Breast epithelium (tissue), 4 donors: ENCODE measurements at regions not wholly inside any gene's neighbourhood (a gene's known extent, or its start where the extent isn't known, plus 50 kb on each side); places are given as distances from the start of the nearest gene placed in this dataset.
"Not testable (repeated sequence)": the region's sequence is repeated elsewhere in the genome, so short reads cannot be mapped to it uniquely, and the experiment has no call there.

Source experiments
- DNase-seq, 2 donors: peaks; one replicate each; pipeline ENCODE4 v3.0.0-alpha.2; 2019; ENCODE audit warnings: low spot score in 2 of 2
- H3K27ac ChIP-seq, 2 donors: fragments of 200-600 bp; sonication (generic) in 1 of 2; one replicate each; pipeline ENCODE4 v1.5.1; 2016 to 2019; ENCODE audit warnings: mild to moderate bottlenecking in 1 of 2
- H3K27me3 ChIP-seq, 2 donors: fragments of 200-600 bp; sonication (generic) in 1 of 2; one replicate each; pipeline versions ENCODE4 v1.5.1 to v1.6.0; 2017 to 2019; ENCODE audit warnings: control low read depth in 1 of 2, mild to moderate bottlenecking in 1 of 2
- H3K36me3 ChIP-seq: fragments of 200-600 bp; one replicate; pipeline ENCODE4 v1.5.1; 2019
- H3K4me1 ChIP-seq, 2 donors: fragments of 200-600 bp; sonication (generic); one replicate each; pipeline ENCODE4 v1.5.1; 2016 to 2019; ENCODE audit warnings: control low read depth in 1 of 2
- H3K4me3 ChIP-seq, 3 donors: fragments of 200-600 bp; sonication (generic); 1 replicate in 2 of 3; 2 replicates in 1 of 3; pipeline ENCODE4 v1.5.1; 2016 to 2019; ENCODE audit warnings: mild to moderate bottlenecking in 3 of 3, moderate library complexity in 2 of 3
- H3K9me3 ChIP-seq, 2 donors: fragments of 200-600 bp; sonication (generic) in 1 of 2; one replicate each; pipeline ENCODE4 v1.5.1; 2016 to 2019; ENCODE audit warnings: control low read depth in 1 of 2
- CTCF ChIP-seq, 3 donors: fragments of 450-650 bp; IDR thresholded peaks; one replicate each; pipeline ENCODE4 v1.5.1; 2016 to 2017; ENCODE audit warnings: antibody characterized with exemption in 3 of 3, mild to moderate bottlenecking in 3 of 3, moderate library complexity in 3 of 3
- POLR2A ChIP-seq: fragments of 450-650 bp; IDR thresholded peaks from one replicate; pipeline ENCODE4 v1.6.1; 2016; ENCODE audit warnings: antibody characterized with exemption, mild to moderate bottlenecking, moderate library complexity
- POLR2AphosphoS5 ChIP-seq, 3 donors: sonication (generic); formaldehyde crosslinking; IDR thresholded peaks; one replicate each; pipeline ENCODE4 v1.6.1; 2017; ENCODE audit warnings: antibody characterized with exemption in 3 of 3
- intact Hi-C: fragments of 100-400 bp; cut with DNase I; formaldehyde crosslinking; loops from one replicate; pipeline ENCODE4 v1.15.1; 2023; ENCODE audit warnings: low total_unique reads

GRCh38 chr5:96203761-96204160 is 229.3 kb downstream of the PCSK1 start:
- no peak for DNase-seq
- Histone ChIP-seq H3K27ac (no peak overlapping the region), H3K4me3 (no peak overlapping the region), H3K4me1 (no peaks in the 10 kb centered on the region), H3K9me3 (peaks cover 5 to 27% of the 10 kb centered on the region in 2 donors), H3K36me3 (no peaks in the 10 kb centered on the region), H3K27me3 (no peaks in the 10 kb centered on the region)
- intact Hi-C loops = no loop called here
- TF ChIP-seq POLR2AphosphoS5 (IDR thresholded peaks at IDR 0.05) = no peak
- TF ChIP-seq POLR2A = no peak
- TF ChIP-seq CTCF (IDR thresholded peaks at IDR 0.05) = no peak

GRCh38 chr5:96201503-96201902 is 231.5 kb downstream of the PCSK1 start:
- no peak for TF ChIP-seq POLR2A
- TF ChIP-seq POLR2AphosphoS5 (IDR thresholded peaks at IDR 0.05) = no peak
- no peak for TF ChIP-seq CTCF (IDR thresholded peaks at IDR 0.05)
- Histone ChIP-seq H3K27me3 (no peaks in the 10 kb centered on the region), H3K36me3 (no peaks in the 10 kb centered on the region), H3K4me3 (no peak overlapping the region), H3K27ac (no peak overlapping the region), H3K4me1 (no peaks in the 10 kb centered on the region), H3K9me3 (peaks cover 0 to 4% of the 10 kb centered on the region in 2 donors)
- intact Hi-C loops = no loop called here
- no peak for DNase-seq

GRCh38 chr5:96200641-96201040 is 232.4 kb downstream of the PCSK1 start:
- no peak for TF ChIP-seq POLR2A
- no peak for TF ChIP-seq POLR2AphosphoS5 (IDR thresholded peaks at IDR 0.05)
- TF ChIP-seq CTCF (IDR thresholded peaks at IDR 0.05) = no peak
- Histone ChIP-seq H3K9me3 (no peaks in the 10 kb centered on the region), H3K36me3 (no peaks in the 10 kb centered on the region), H3K4me3 (no peak overlapping the region), H3K4me1 (no peaks in the 10 kb centered on the region), H3K27me3 (no peaks in the 10 kb centered on the region), H3K27ac (no peak overlapping the region)
- intact Hi-C loops = no loop called here
- no peak for DNase-seq

DNA sequence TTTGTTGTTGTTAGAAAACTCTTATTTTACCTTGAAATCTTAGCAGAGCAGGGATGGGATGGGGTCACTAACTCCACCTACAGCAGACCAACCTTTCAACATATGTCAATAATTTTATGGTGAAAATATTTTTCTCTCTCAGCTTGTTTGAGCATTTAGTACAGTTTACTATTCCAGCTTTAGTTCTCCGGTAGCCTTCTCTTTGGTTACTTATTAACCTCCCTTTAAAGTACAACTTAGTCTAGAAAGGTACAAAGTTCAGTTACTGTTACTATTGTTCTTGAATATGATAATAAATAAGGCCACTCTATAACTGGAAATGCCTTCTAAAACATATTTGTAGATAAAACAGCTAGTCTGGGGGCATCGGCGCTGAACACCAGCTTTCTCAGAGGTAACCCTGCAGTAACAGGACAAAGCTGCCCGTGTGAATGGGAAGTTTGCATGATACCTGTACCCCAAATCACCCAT is 233.3 kb downstream of the PCSK1 start:
- TF ChIP-seq POLR2AphosphoS5 (IDR thresholded peaks at IDR 0.05) (no peak), POLR2A (no peak), CTCF (IDR thresholded peaks at IDR 0.05) (no peak)
- Histone ChIP-seq H3K9me3 (no peaks in the 10 kb centered on the region), H3K4me1 (no peaks in the 10 kb centered on the region), H3K36me3 (no peaks in the 10 kb centered on the region), H3K4me3 (no peak overlapping the region), H3K27me3 (no peaks in the 10 kb centered on the region), H3K27ac (no peak overlapping the region)
- DNase-seq = no peak
- intact Hi-C loops = no loop called here

DNA sequence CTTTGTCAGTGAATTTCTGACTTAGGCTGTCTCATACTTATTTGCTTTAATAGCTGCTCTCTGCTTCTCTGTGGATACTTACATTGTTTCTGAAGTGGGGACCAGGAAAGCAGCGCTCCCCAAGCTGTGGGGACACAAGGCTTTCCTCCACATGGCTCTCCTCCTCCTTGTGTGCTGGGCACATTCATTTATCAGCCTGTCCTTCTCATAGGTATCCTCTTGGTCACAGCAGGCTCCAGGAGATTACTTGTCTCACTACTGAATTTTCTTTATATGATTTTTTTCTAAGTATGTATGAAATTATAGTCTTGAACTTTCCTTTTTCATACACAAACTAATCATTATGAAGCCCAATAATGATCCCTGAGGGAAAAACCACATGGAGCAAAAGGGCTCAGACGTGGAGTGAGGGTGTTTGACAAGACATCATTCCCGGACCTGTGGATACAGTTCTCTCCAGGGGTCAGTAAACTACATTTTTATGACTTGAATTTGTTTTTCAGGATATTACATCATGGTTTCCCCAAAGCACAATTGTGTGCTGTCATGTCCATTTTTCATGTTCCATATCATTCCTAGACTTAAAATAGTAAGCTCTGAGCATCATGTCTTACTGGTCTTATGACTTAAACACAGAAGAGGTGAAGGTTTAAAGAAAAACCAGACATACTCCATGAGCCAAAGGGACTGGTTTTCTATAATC is 234.5 kb downstream of the PCSK1 start:
- Histone ChIP-seq H3K4me3 (no peak overlapping the region), H3K4me1 (no peaks in the 10 kb centered on the region), H3K9me3 (no peaks in the 10 kb centered on the region), H3K27ac (no peak overlapping the region), H3K27me3 (no peaks in the 10 kb centered on the region), H3K36me3 (no peaks in the 10 kb centered on the region)
- intact Hi-C loops = no loop called here
- no peak for DNase-seq
- TF ChIP-seq POLR2AphosphoS5 (IDR thresholded peaks at IDR 0.05) = no peak
- no peak for TF ChIP-seq CTCF (IDR thresholded peaks at IDR 0.05)
- TF ChIP-seq POLR2A = no peak

- H3K27ac ChIP-seq, H3K9me3 ChIP-seq, H3K4me3 ChIP-seq, H3K27me3 ChIP-seq, H3K36me3 ChIP-seq, H3K4me1 ChIP-seq, intact Hi-C loops, DNase-seq: not testable (repeated sequence)
Observed at GRCh38 chr5:96197767-96198166, 235.3 kb downstream of the PCSK1 start.
